Erythroblast (primary cell): ENCODE measurements at regions not wholly inside any gene's neighbourhood (a gene's known extent, or its start where the extent isn't known, plus 50 kb on each side); places are given as distances from the start of the nearest gene placed in this dataset.

Experiments used
- GATA1 ChIP-seq: IDR thresholded peaks from 2 replicates; pipeline ENCODE4 v1.6.1; 2011; ENCODE audit warnings: low read depth, mild to moderate bottlenecking, control low read depth, low read length, moderate library complexity
- POLR2A ChIP-seq: IDR thresholded peaks from 2 replicates; pipeline ENCODE4 v1.6.1; 2011; ENCODE audit warnings: mild to moderate bottlenecking, low read length

DNA sequence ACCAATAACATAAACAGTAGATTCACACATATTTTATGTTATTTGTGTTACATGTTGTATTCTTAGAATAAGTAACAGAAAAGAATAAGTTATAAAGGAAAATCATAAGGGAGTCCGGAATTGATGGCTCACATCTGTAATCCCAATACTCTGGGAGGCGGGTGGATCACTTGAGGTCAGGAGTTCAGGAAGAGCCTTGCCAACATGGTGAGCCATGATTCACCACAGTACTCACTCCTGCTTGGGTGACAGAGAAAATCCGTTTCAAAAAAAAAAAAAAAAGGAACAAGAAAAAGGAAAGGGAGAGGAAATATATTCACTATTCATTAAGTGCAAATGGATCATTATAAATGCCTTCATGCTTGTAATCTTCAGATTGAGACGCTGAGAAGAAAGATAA, 533.3 kb upstream of the CDH9 start:
- TF ChIP-seq POLR2A (no peak), GATA1 (no peak)
